NCI-H187 (cell line): ENCODE measurements at regions not wholly inside any gene's neighbourhood (a gene's known extent, or its start where the extent isn't known, plus 50 kb on each side); places are given as distances from the start of the nearest gene placed in this dataset.
"Not testable (repeated sequence)": the region's sequence is repeated elsewhere in the genome, so short reads cannot be mapped to it uniquely, and the experiment has no call there.

Experiments used
- DNase-seq, 2 experiments: peaks; one replicate each; lab custom pipeline; 2025; lab: John Stamatoyannopoulos, UW

- DNase-seq: no peak
Measured at GRCh38 chr17:5951912-5952311, 118.3 kb upstream of the WSCD1 start.

- no peak for DNase-seq
Measured at GRCh38 chr17:5952518-5952917, 117.7 kb upstream of the WSCD1 start.

- no peak for DNase-seq
Measured at GRCh38 chr17:5955764-5956163, 114.4 kb upstream of the WSCD1 start.

- no peak for DNase-seq
Measured at GRCh38 chr17:5958850-5959249, 111.3 kb upstream of the WSCD1 start.

- DNase-seq: no peak
Measured at GRCh38 chr17:5962371-5962770, 107.8 kb upstream of the WSCD1 start.

GRCh38 chr17:5971969-5972368 is 98.2 kb upstream of the WSCD1 start:
- no peak for DNase-seq

- no peak for DNase-seq
Measured at GRCh38 chr17:5973410-5973809, 96.8 kb upstream of the WSCD1 start.

- DNase-seq: no peak
Measured at GRCh38 chr17:5975661-5976060, 94.5 kb upstream of the WSCD1 start.

GRCh38 chr17:5976251-5976650 is 93.9 kb upstream of the WSCD1 start:
- no peak for DNase-seq

- no peak for DNase-seq
Measured at GRCh38 chr17:5978496-5978895, 91.7 kb upstream of the WSCD1 start.

- no peak for DNase-seq
Measured at GRCh38 chr17:5980941-5981340, 89.2 kb upstream of the WSCD1 start.

- DNase-seq: no peak
Measured at GRCh38 chr17:5986644-5987043, 83.5 kb upstream of the WSCD1 start.

GRCh38 chr17:6000426-6000825 is 69.8 kb upstream of the WSCD1 start:
- DNase-seq: no peak

- DNase-seq: not testable (repeated sequence)
Measured at GRCh38 chr17:6003221-6003620, 67.0 kb upstream of the WSCD1 start.

- no peak for DNase-seq
Measured at GRCh38 chr17:6005939-6006338, 64.2 kb upstream of the WSCD1 start.

GRCh38 chr17:6011206-6011605 is 59.0 kb upstream of the WSCD1 start:
- no peak for DNase-seq

- DNase-seq: no peak
Measured at GRCh38 chr17:6018788-6019187, 51.4 kb upstream of the WSCD1 start.

- no peak for DNase-seq
Measured at GRCh38 chr17:6019959-6020358, 50.2 kb upstream of the WSCD1 start.

GRCh38 chr17:6020376-6021010 is 49.7 kb upstream of the WSCD1 start:
- no peak for DNase-seq
